Osteoblast (primary cell): ENCODE measurements at regions not wholly inside any gene's neighbourhood (a gene's known extent, or its start where the extent isn't known, plus 50 kb on each side); places are given as distances from the start of the nearest gene placed in this dataset.

Experiments used
- DNase-seq: peaks from one replicate; pipeline ENCODE4 v3.0.0; 2011; ENCODE audit warnings: low spot score, mixed read lengths; ENCODE audit not compliant: insufficient read length; ENCODE audit errors: missing footprints
- H2AFZ ChIP-seq: 2 replicates; pipeline ENCODE4 v1.6.0; 2011; ENCODE audit warnings: mild to moderate bottlenecking, low read length
- H3K27ac ChIP-seq: 2 replicates; pipeline ENCODE4 v1.5.1; 2011; ENCODE audit warnings: mild to moderate bottlenecking, low read depth, low read length, moderate library complexity
- H3K27me3 ChIP-seq: 2 replicates; pipeline ENCODE4 v1.6.0; 2012; ENCODE audit warnings: mild to moderate bottlenecking, control low read depth, inconsistent platforms, low read length, moderate library complexity; ENCODE audit not compliant: insufficient read depth
- H3K36me3 ChIP-seq: 2 replicates; pipeline ENCODE4 v1.5.1; 2011; ENCODE audit warnings: mild to moderate bottlenecking, low read length, control low read depth, moderate library complexity; ENCODE audit not compliant: insufficient read depth
- H3K4me1 ChIP-seq: 2 replicates; pipeline ENCODE4 v1.5.1; 2011; ENCODE audit warnings: mild to moderate bottlenecking, low read length, control low read depth, moderate library complexity; ENCODE audit not compliant: insufficient read depth
- H3K4me2 ChIP-seq: 2 replicates; pipeline ENCODE4 v1.6.0; 2011; ENCODE audit warnings: mild to moderate bottlenecking, low read length; ENCODE audit not compliant: insufficient read depth
- H3K4me3 ChIP-seq: fragments of 200-600 bp; sonication (generic); 3 replicates; pipeline ENCODE4 v1.5.1; 2012; ENCODE audit warnings: mild to moderate bottlenecking, low read length, inconsistent platforms; ENCODE audit not compliant: insufficient read depth
- H3K79me2 ChIP-seq: 2 replicates; pipeline ENCODE4 v1.6.0; 2012; ENCODE audit warnings: mild to moderate bottlenecking, low read length, control low read depth, inconsistent platforms; ENCODE audit not compliant: insufficient read depth
- H3K9me3 ChIP-seq: 2 replicates; pipeline ENCODE4 v1.5.1; 2011; ENCODE audit warnings: low read depth, low read length, control low read depth
- H4K20me1 ChIP-seq: 2 replicates; pipeline ENCODE4 v1.6.0; 2012; ENCODE audit warnings: mild to moderate bottlenecking, low read length, control low read depth; ENCODE audit not compliant: insufficient read depth
- CTCF ChIP-seq: IDR thresholded peaks from 2 replicates; pipeline ENCODE4 v1.5.1; 2011; ENCODE audit warnings: mild to moderate bottlenecking, low read depth, low read length, moderate library complexity; ENCODE audit errors: extremely low read depth

GRCh38 chr11:23673366-23673765 is 813.1 kb upstream of the CCDC179 start:
- TF ChIP-seq CTCF = no peak
- no peaks in the 10 kb centered on the region for H3K27me3 ChIP-seq
- H3K4me3 ChIP-seq = no peak overlapping the region
- no peaks in the 10 kb centered on the region for H4K20me1 ChIP-seq
- H3K9me3 ChIP-seq = no peaks in the 10 kb centered on the region
- no peak overlapping the region for H2AFZ ChIP-seq
- no peak overlapping the region for H3K27ac ChIP-seq
- no peak overlapping the region for H3K4me2 ChIP-seq
- H3K4me1 ChIP-seq = no peaks in the 10 kb centered on the region
- H3K79me2 ChIP-seq = no peaks in the 10 kb centered on the region
- H3K36me3 ChIP-seq = no peaks in the 10 kb centered on the region
- no peak for DNase-seq

GRCh38 chr11:23674866-23675265 is 814.6 kb upstream of the CCDC179 start:
- no peak overlapping the region for H2AFZ ChIP-seq
- no peaks in the 10 kb centered on the region for H3K36me3 ChIP-seq
- H3K4me2 ChIP-seq = no peak overlapping the region
- TF ChIP-seq CTCF = no peak
- no peaks in the 10 kb centered on the region for H3K4me1 ChIP-seq
- no peak for DNase-seq
- no peaks in the 10 kb centered on the region for H3K9me3 ChIP-seq
- H4K20me1 ChIP-seq = no peaks in the 10 kb centered on the region
- no peak overlapping the region for H3K4me3 ChIP-seq
- no peaks in the 10 kb centered on the region for H3K79me2 ChIP-seq
- no peak overlapping the region for H3K27ac ChIP-seq
- H3K27me3 ChIP-seq = no peaks in the 10 kb centered on the region

GRCh38 chr11:23679041-23679440 is 817.8 kb upstream of the LUZP2 start:
- no peak for DNase-seq
- Histone ChIP-seq H2AFZ (no peak overlapping the region), H3K4me2 (no peak overlapping the region), H3K27ac (no peak overlapping the region), H3K4me3 (no peak overlapping the region), H3K79me2 (no peaks in the 10 kb centered on the region), H3K27me3 (no peaks in the 10 kb centered on the region), H4K20me1 (no peaks in the 10 kb centered on the region), H3K9me3 (no peaks in the 10 kb centered on the region), H3K36me3 (no peaks in the 10 kb centered on the region), H3K4me1 (no peaks in the 10 kb centered on the region)
- no peak for TF ChIP-seq CTCF

- H3K79me2 ChIP-seq = no peaks in the 10 kb centered on the region
- no peak for TF ChIP-seq CTCF
Observed at GRCh38 chr11:23679981-23680380, 816.9 kb upstream of the LUZP2 start.

More at GRCh38 chr11:23679981-23680380, 816.9 kb upstream of the LUZP2 start:
- Histone ChIP-seq H3K4me2 (no peak overlapping the region), H3K4me1 (no peaks in the 10 kb centered on the region), H4K20me1 (no peaks in the 10 kb centered on the region), H3K36me3 (no peaks in the 10 kb centered on the region), H3K4me3 (no peak overlapping the region), H3K27ac (no peak overlapping the region), H3K27me3 (no peaks in the 10 kb centered on the region), H2AFZ (no peak overlapping the region), H3K9me3 (no peaks in the 10 kb centered on the region)
- no peak for DNase-seq
